ENCODE measurements at regions not wholly inside any gene's neighbourhood (a gene's known extent, or its start where the extent isn't known, plus 50 kb on each side); places are given as distances from the start of the nearest gene placed in this dataset.

DNA sequence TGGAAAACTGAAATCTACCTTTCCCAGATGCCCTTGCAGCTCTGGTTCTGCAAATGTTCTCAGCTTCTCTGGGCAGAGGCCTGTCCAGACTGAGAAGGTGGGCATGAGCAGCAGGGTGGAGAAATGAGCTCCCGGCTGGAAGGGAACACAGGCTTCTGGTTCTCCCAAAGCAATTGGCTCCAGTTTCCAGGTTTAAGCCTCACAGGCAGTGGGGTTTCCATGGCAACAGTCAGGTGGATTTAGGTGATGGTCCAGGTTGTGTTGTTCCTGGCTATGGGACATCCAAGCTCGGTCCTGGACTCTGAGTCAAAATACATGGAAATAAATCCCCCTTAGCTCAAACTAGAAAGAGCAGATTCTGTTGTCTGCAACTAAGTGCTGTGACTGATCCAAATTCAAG, 94.6 kb upstream of the IQSEC1 start:
- CTCF ChIA-PET, result interaction anchor here (1.0 to 1.3 kb wide), 2 partner anchors 75 to 286 kb away, joined by 3 read pairs; no protein-coding TSS in a partner anchor
- POLR2A ChIA-PET, result no interaction called here
- no peak overlapping the region for H3K4me3 ChIP-seq (ENCODE audit: low read depth, low read length)
- DNase-seq (ENCODE audit: low read depth, low spot score), result no peak
- TF ChIP-seq, protein P1, sequence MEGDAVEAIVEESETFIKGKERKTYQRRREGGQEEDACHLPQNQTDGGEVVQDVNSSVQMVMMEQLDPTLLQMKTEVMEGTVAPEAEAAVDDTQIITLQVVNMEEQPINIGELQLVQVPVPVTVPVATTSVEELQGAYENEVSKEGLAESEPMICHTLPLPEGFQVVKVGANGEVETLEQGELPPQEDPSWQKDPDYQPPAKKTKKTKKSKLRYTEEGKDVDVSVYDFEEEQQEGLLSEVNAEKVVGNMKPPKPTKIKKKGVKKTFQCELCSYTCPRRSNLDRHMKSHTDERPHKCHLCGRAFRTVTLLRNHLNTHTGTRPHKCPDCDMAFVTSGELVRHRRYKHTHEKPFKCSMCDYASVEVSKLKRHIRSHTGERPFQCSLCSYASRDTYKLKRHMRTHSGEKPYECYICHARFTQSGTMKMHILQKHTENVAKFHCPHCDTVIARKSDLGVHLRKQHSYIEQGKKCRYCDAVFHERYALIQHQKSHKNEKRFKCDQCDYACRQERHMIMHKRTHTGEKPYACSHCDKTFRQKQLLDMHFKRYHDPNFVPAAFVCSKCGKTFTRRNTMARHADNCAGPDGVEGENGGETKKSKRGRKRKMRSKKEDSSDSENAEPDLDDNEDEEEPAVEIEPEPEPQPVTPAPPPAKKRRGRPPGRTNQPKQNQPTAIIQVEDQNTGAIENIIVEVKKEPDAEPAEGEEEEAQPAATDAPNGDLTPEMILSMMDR (IDR thresholded peaks at IDR 0.05; ENCODE audit: insufficient read depth, low read length, missing control alignments), result no peak

DNA sequence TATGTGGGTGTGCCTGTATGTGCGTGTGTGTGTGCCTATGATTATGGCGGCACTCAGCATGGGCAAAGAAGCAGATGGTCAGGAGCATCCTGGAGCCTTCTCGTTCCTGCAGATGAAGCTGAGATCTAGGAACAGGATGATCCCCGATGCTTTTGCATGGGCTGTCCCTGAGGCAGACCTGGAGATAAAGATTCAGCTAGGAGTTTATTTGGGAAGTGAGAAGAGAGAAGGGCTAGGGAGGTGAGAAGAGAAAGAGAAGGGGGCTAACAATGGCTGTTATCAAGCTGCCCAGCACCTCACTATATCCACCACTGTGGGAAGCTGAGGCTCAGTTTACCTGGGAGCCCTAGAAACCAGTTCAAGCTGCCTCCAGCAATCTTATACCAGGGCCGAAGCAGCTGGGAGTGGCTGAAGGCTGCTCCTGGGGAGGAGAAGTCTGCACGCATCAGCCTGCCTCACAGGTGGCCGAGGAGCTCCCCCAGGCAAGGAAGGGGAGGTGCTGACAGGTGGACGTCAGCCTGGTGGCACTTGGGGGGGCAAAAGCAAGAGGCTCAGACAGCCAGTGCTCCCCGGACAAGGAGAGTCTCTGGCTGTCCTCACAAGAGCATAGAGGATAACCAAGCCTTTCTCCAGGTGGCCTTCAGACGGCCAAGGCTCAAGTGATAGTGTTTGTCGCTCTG, 94.0 kb upstream of the IQSEC1 start:
- ChIA-PET POLR2A (no interaction called here), CTCF (interaction anchor here (1.0 to 1.3 kb wide), 2 partner anchors 75 to 286 kb away, joined by 3 read pairs; no protein-coding TSS in a partner anchor)
- no peak overlapping the region for H3K4me3 ChIP-seq (ENCODE audit: low read depth, low read length)
- DNase-seq (ENCODE audit: low read depth, low spot score), result no peak
- TF ChIP-seq, protein P1 (IDR thresholded peaks at IDR 0.05; ENCODE audit: insufficient read depth, low read length, missing control alignments), result no peak

DNA sequence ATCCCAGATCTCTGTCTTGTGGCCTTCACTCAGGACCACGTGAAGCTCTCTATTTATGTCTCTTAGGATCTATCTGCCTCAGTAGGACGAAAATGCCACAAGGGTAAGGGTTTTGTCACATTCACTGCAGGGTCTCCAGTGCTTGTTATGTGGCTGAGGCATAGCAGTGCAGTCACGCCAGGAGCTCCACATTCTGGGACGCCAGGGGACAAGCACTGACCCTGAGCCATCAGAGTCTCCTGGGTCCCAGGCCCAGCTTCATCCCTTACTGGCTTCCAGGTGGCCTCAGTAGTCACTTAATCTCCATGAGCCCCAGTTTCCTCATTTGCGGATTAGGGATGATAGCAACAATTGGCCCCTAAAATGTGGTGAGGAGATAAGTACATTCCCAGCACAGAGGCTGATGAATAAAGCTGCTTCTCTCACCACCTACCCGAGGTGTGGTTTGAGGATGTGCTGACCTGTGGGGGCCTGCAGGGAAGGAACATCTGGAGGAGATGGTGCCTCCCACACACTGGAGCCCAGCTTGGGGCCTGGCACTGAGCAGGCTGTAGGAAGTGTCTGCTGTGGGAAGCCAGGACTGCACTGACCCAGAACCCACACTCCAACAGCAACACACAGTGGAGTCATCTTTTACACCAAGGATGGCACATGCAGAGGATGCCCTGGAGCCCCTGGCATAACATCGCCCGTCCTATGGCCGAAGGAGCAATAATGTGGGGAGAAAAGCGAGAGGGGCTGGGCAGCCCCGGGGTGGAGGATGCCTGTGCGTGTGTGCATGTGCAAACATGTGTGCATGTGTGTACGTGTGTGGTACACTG, 93.2 kb upstream of the IQSEC1 start:
- TF ChIP-seq, protein P1 (IDR thresholded peaks at IDR 0.05; ENCODE audit: insufficient read depth, low read length, missing control alignments), result no peak
- POLR2A ChIA-PET, result no interaction called here
- CTCF ChIA-PET, result interaction anchor here (0.7 to 1.1 kb wide), 3 partner anchors 74 to 481 kb away, joined by 3 read pairs; no protein-coding TSS in a partner anchor
- no peak for DNase-seq (ENCODE audit: low read depth, low spot score)
- no peak overlapping the region for H3K4me3 ChIP-seq (ENCODE audit: low read depth, low read length)

DNA sequence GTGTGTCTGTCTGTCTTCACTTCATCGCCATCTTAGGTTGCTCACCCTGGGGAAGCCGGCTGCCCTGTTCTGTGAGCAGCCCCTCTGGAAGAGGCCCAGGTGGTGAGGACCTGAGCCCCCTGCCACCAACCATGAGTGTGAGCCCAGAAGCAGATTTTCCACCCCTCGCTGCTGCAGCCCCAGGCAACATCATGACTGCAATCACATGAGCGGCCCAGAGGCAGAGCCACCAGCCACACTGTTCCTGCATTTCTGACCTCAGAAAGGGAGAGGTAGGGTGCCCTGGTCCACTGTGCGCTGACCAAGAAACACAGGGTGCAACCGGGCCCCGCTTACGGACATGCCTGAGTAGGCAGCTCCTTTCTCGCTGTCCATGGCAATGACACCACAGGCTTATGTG, 92.3 kb upstream of the IQSEC1 start:
- POLR2A ChIA-PET, result no interaction called here
- TF ChIP-seq, protein P1 (IDR thresholded peaks at IDR 0.05; ENCODE audit: insufficient read depth, low read length, missing control alignments), result no peak
- DNase-seq (ENCODE audit: low read depth, low spot score), result no peak
- CTCF ChIA-PET, result interaction anchor here (1.1 kb wide), 1 partner anchor 482 kb away, joined by 3 read pairs; no protein-coding TSS in a partner anchor
- H3K4me3 ChIP-seq (ENCODE audit: low read depth, low read length), result no peak overlapping the region

DNA sequence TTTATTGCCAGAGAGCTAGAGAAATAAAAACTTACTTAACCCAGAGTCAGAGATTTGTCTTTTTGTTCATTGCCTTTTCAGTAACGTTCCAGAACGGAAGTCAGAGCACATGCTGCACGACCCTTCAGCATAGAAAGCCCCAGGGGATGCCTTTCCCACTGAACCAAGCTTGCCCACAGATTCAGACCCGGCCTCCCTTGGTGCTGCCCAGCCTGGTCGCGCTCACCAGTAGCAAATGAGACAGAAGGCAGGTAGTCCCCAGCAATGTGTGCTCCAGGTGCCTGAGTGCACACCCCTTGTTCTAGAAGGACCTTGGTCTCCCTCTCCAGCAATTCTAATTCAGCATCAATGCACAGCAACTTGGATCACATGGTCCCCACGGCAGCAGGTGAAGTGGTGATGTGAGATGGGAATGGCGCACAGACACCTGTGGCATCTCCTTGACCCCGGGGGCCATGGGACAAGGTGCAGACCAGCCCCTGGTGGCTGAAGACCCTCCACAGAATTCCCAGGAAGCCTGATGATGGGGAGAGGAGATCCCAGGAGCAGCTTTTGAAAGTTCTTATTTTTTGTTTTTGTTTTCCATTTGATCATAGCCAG, 91.8 kb upstream of the IQSEC1 start:
- CTCF ChIA-PET, result interaction anchor here (1.1 kb wide), 1 partner anchor 483 kb away, joined by 3 read pairs; no protein-coding TSS in a partner anchor
- TF ChIP-seq, protein P1 (IDR thresholded peaks at IDR 0.05; ENCODE audit: insufficient read depth, low read length, missing control alignments), result no peak
- H3K4me3 ChIP-seq (ENCODE audit: low read depth, low read length), result no peak overlapping the region
- POLR2A ChIA-PET, result no interaction called here
- DNase-seq (ENCODE audit: low read depth, low spot score), result no peak
